GM19467 (cell line): ENCODE measurements at regions not wholly inside any gene's neighbourhood (a gene's known extent, or its start where the extent isn't known, plus 50 kb on each side); places are given as distances from the start of the nearest gene placed in this dataset.
A peak's percentile ranks its signal among the peaks of the same experiment; 100 is the strongest.
"Not testable (repeated sequence)": the region's sequence is repeated elsewhere in the genome, so short reads cannot be mapped to it uniquely, and the experiment has no call there.

Experiments used
- ATAC-seq: cut with Tn5 transposase; IDR thresholded peaks from one replicate; pipeline ENCODE4 v1.9.1; 2021; ENCODE audit warnings: mild to moderate bottlenecking, moderate library complexity; ENCODE audit not compliant: unreplicated experiment

- no peak for ATAC-seq
These were observed 117.5 kb upstream of the HGF start for GRCh38 chr7:81887098-81888090.

GRCh38 chr7:81886211-81886764 lies 116.4 kb upstream of the HGF start:
- no peak for ATAC-seq

GRCh38 chr7:81884817-81885216 lies 115.0 kb upstream of the HGF start:
- no peak for ATAC-seq

- ATAC-seq: no peak
These were observed 114.0 kb upstream of the HGF start for GRCh38 chr7:81883801-81884393.

GRCh38 chr7:81882086-81882485 lies 112.2 kb upstream of the HGF start:
- ATAC-seq: no peak

- ATAC-seq: no peak
These were observed 108.0 kb upstream of the HGF start for GRCh38 chr7:81877890-81878289.

- ATAC-seq: peak; percentile 43
These were observed 103.7 kb upstream of the HGF start for GRCh38 chr7:81873559-81873958.

GRCh38 chr7:81871606-81872265 lies 101.9 kb upstream of the HGF start:
- no peak for ATAC-seq

- ATAC-seq: no peak
These were observed 100.8 kb upstream of the HGF start for GRCh38 chr7:81870608-81871007.

GRCh38 chr7:81869670-81870069 lies 99.8 kb upstream of the HGF start:
- ATAC-seq: no peak

GRCh38 chr7:81865754-81866153 lies 95.9 kb upstream of the HGF start:
- no peak for ATAC-seq

GRCh38 chr7:81859433-81859832 lies 89.6 kb upstream of the HGF start:
- ATAC-seq: no peak

- not testable (repeated sequence) for ATAC-seq
These were observed 89.0 kb upstream of the HGF start for GRCh38 chr7:81858820-81859219.

- ATAC-seq: no peak
These were observed 87.5 kb upstream of the HGF start for GRCh38 chr7:81857385-81857784.

- no peak for ATAC-seq
These were observed 84.7 kb upstream of the HGF start for GRCh38 chr7:81854518-81854917.

GRCh38 chr7:81852701-81853100 lies 82.9 kb upstream of the HGF start:
- ATAC-seq: no peak

- no peak for ATAC-seq
These were observed 81.6 kb upstream of the HGF start for GRCh38 chr7:81851413-81851812.

GRCh38 chr7:81846398-81846797 lies 76.6 kb upstream of the HGF start:
- peak; percentile 65 for ATAC-seq

- ATAC-seq: peak; percentile 60
These were observed 75.9 kb upstream of the HGF start for GRCh38 chr7:81845744-81846241.

- not testable (repeated sequence) for ATAC-seq
These were observed 73.8 kb upstream of the HGF start for GRCh38 chr7:81843657-81844056.

- ATAC-seq: no peak
These were observed 72.5 kb upstream of the HGF start for GRCh38 chr7:81842361-81842760.
